GM10248 (cell line): ENCODE measurements at regions not wholly inside any gene's neighbourhood (a gene's known extent, or its start where the extent isn't known, plus 50 kb on each side); places are given as distances from the start of the nearest gene placed in this dataset.

Source experiments
- CTCF ChIA-PET: fragments of 300-600 bp; sonication (Branson Sonifier 250); formaldehyde crosslinking; extraction: SDS; loops from one replicate; lab custom pipeline; 2021; ENCODE audit warnings: antibody characterized with exemption; lab: Yijun Ruan, JAX
- POLR2A ChIA-PET: fragments of 350-650 bp; sonication (Branson Sonifier 250); formaldehyde crosslinking; extraction: SDS; loops from one replicate; lab custom pipeline; 2020; ENCODE audit warnings: antibody characterized with exemption; lab: Yijun Ruan, JAX
- DNase-seq: peaks from one replicate; pipeline ENCODE4 v3.0.0; 2012; ENCODE audit errors: extremely low spot score
- CTCF ChIP-seq: IDR thresholded peaks from 2 replicates; pipeline ENCODE4 v1.5.1; 2012; ENCODE audit warnings: mild to moderate bottlenecking, low read depth; ENCODE audit errors: extremely low read depth, missing control alignments, control extremely low read depth

GRCh38 chr3:146685050-146685814 is 80.1 kb upstream of the PLSCR5 start:
- no peak for DNase-seq
- TF ChIP-seq CTCF = no peak
- ChIA-PET CTCF (no interaction called here), POLR2A (no interaction called here)

- POLR2A ChIA-PET = no interaction called here
- CTCF ChIA-PET = interaction anchor here (1.1 kb wide), 1 partner anchor 10 kb away, joined by 3 read pairs; no protein-coding TSS in a partner anchor
- no peak for DNase-seq
- TF ChIP-seq CTCF = no peak
These were observed 77.0 kb upstream of the PLSCR5 start for GRCh38 chr3:146682171-146682570.

DNA sequence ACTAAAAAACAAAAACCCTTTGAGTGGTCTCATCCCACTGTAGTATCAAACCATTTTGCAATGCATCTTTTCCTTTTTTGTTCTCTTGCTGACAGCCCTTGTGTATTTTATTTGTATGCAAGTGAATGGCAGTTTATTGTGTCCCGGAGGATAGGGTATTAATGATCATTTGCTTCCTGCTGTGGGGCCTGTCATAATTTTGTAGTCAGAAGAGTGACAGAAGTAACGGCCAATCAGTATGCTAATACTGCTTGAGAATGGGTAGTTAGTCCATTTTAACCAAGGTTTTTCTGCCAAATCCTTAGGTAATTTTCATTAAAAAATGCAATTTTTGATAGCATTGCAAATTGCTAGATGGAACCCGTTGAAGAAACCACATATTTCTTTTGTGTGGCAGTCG is 75.5 kb upstream of the PLSCR5 start:
- no peak for TF ChIP-seq CTCF
- no peak for DNase-seq
- POLR2A ChIA-PET = no interaction called here
- CTCF ChIA-PET = no interaction called here

GRCh38 chr3:146679995-146680394 is 74.8 kb upstream of the PLSCR5 start:
- DNase-seq = no peak
- TF ChIP-seq CTCF = no peak
- ChIA-PET CTCF (no interaction called here), POLR2A (no interaction called here)

DNA sequence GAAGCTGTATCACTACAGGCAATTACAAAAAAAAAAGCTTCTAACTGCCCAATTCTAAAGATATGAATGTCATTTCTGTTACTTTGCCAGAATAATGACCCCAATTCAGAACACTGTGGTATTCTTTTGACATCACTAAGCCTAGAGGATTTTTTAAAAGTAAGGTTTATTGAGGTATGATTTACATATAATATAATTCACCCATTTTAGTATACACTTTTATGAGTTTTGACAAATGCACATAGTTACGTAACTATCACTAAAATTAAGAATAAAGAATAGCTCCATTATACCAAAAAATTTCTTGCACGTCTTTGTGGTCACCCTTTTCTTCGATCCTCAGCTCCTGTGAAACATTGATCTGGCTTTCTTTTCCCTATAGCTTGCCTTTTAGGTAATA is 74.0 kb upstream of the PLSCR5 start:
- TF ChIP-seq CTCF = no peak
- CTCF ChIA-PET = interaction anchor here (0.9 kb wide), 1 partner anchor 15 kb away, joined by 3 read pairs; no protein-coding TSS in a partner anchor
- POLR2A ChIA-PET = no interaction called here
- no peak for DNase-seq

- ChIA-PET CTCF (interaction anchor here (1.1 kb wide), 1 partner anchor 9 kb away, joined by 3 read pairs; no protein-coding TSS in a partner anchor), POLR2A (no interaction called here)
- DNase-seq = no peak
- TF ChIP-seq CTCF = no peak
These were observed 67.8 kb upstream of the PLSCR5 start for GRCh38 chr3:146672941-146673340.
